Nephron progenitor cell (in vitro differentiated cells): ENCODE measurements at regions not wholly inside any gene's neighbourhood (a gene's known extent, or its start where the extent isn't known, plus 50 kb on each side); places are given as distances from the start of the nearest gene placed in this dataset.

Experiments
- DNase-seq: peaks from one replicate; pipeline ENCODE4 v3.0.0; 2021
- H3K27ac Mint-ChIP-seq: 2 replicates; pipeline ENCODE4 v1.8.0; 2021; ENCODE audit warnings: mild to moderate bottlenecking, moderate library complexity, mixed read lengths
- H3K27me3 Mint-ChIP-seq: 2 replicates; pipeline ENCODE4 v1.8.0; 2021; ENCODE audit warnings: mild to moderate bottlenecking, low read depth, mixed read lengths; ENCODE audit not compliant: poor library complexity
- H3K36me3 Mint-ChIP-seq: 2 replicates; pipeline ENCODE4 v1.8.0; 2021; ENCODE audit warnings: low read depth, mixed read lengths
- H3K4me1 Mint-ChIP-seq: 2 replicates; pipeline ENCODE4 v1.8.0; 2021; ENCODE audit warnings: mixed read lengths
- H3K4me3 Mint-ChIP-seq: 2 replicates; pipeline ENCODE4 v1.8.0; 2021; ENCODE audit warnings: mild to moderate bottlenecking, moderate library complexity, mixed read lengths
- H3K9me3 Mint-ChIP-seq: 2 replicates; pipeline ENCODE4 v1.8.0; 2021; ENCODE audit warnings: mild to moderate bottlenecking, moderate library complexity, mixed read lengths
- TF ChIP-seq, protein P1 (sequence below): fragments of 200-600 bp; sonication (generic); IDR thresholded peaks from 2 replicates; pipeline ENCODE4 v1.5.0; 2021; ENCODE audit warnings: antibody characterized with exemption

GRCh38 chr21:19239696-19240095, 836.1 kb upstream of the TMPRSS15 start:
- Mint-ChIP-seq H3K4me3 (no peak overlapping the region), H3K27me3 (no peaks in the 10 kb centered on the region), H3K4me1 (peaks cover 5% of the 10 kb centered on the region), H3K36me3 (no peaks in the 10 kb centered on the region), H3K27ac (no peak overlapping the region), H3K9me3 (no peaks in the 10 kb centered on the region)
- TF ChIP-seq, protein P1, sequence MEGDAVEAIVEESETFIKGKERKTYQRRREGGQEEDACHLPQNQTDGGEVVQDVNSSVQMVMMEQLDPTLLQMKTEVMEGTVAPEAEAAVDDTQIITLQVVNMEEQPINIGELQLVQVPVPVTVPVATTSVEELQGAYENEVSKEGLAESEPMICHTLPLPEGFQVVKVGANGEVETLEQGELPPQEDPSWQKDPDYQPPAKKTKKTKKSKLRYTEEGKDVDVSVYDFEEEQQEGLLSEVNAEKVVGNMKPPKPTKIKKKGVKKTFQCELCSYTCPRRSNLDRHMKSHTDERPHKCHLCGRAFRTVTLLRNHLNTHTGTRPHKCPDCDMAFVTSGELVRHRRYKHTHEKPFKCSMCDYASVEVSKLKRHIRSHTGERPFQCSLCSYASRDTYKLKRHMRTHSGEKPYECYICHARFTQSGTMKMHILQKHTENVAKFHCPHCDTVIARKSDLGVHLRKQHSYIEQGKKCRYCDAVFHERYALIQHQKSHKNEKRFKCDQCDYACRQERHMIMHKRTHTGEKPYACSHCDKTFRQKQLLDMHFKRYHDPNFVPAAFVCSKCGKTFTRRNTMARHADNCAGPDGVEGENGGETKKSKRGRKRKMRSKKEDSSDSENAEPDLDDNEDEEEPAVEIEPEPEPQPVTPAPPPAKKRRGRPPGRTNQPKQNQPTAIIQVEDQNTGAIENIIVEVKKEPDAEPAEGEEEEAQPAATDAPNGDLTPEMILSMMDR = no peak
- DNase-seq = no peak

GRCh38 chr21:19244502-19245187, 841.1 kb upstream of the TMPRSS15 start:
- Mint-ChIP-seq H3K27ac (no peak overlapping the region), H3K4me1 (no peaks in the 10 kb centered on the region), H3K36me3 (no peaks in the 10 kb centered on the region), H3K27me3 (no peaks in the 10 kb centered on the region), H3K9me3 (peaks cover 21% of the 10 kb centered on the region), H3K4me3 (no peak overlapping the region)
- TF ChIP-seq, protein P1 = no peak
- DNase-seq = no peak

- Mint-ChIP-seq H3K9me3 (peaks cover 26% of the 10 kb centered on the region), H3K27me3 (no peaks in the 10 kb centered on the region), H3K27ac (no peak overlapping the region), H3K4me1 (no peaks in the 10 kb centered on the region), H3K4me3 (no peak overlapping the region), H3K36me3 (no peaks in the 10 kb centered on the region)
- no peak for DNase-seq
- TF ChIP-seq, protein P1 = no peak
Observed at GRCh38 chr21:19245188-19245580, 841.6 kb upstream of the TMPRSS15 start.

- H3K36me3 Mint-ChIP-seq = peaks cover 3% of the 10 kb centered on the region
- peaks cover 32% of the 10 kb centered on the region for H3K9me3 Mint-ChIP-seq
- no peaks in the 10 kb centered on the region for H3K4me1 Mint-ChIP-seq
- DNase-seq = no peak
- H3K4me3 Mint-ChIP-seq = no peak overlapping the region
- H3K27me3 Mint-ChIP-seq = no peaks in the 10 kb centered on the region
- H3K27ac Mint-ChIP-seq = no peak overlapping the region
- TF ChIP-seq, protein P1 = no peak
Observed at GRCh38 chr21:19246018-19246417, 842.4 kb upstream of the TMPRSS15 start.

GRCh38 chr21:19256934-19257660, 853.5 kb upstream of the TMPRSS15 start:
- H3K4me1 Mint-ChIP-seq = peaks cover 11% of the 10 kb centered on the region
- H3K27me3 Mint-ChIP-seq = no peaks in the 10 kb centered on the region
- H3K27ac Mint-ChIP-seq = no peak overlapping the region
- peaks cover 4% of the 10 kb centered on the region for H3K9me3 Mint-ChIP-seq
- DNase-seq = no peak
- TF ChIP-seq, protein P1 = no peak
- no peak overlapping the region for H3K4me3 Mint-ChIP-seq
- H3K36me3 Mint-ChIP-seq = no peaks in the 10 kb centered on the region
